Smooth muscle cell (in vitro differentiated cells): ENCODE measurements at regions not wholly inside any gene's neighbourhood (a gene's known extent, or its start where the extent isn't known, plus 50 kb on each side); places are given as distances from the start of the nearest gene placed in this dataset.
A peak's percentile ranks its signal among the peaks of the same experiment; 100 is the strongest.

Experiments
- DNase-seq: peaks from one replicate; lab custom pipeline; 2025; ENCODE audit not compliant: unreplicated experiment; lab: John Stamatoyannopoulos, UW
- H2AFZ ChIP-seq: fragments of 200-600 bp; sonication (generic); 2 replicates; pipeline ENCODE4 v1.6.0; 2016; ENCODE audit warnings: antibody characterized with exemption, low read depth, mild to moderate bottlenecking
- H3F3A ChIP-seq: fragments of 200-600 bp; sonication (generic); 2 replicates; pipeline ENCODE4 v1.6.0; 2017; ENCODE audit warnings: antibody characterized with exemption, low read depth
- H3K27ac ChIP-seq: fragments of 200-600 bp; sonication (generic); 2 replicates; pipeline ENCODE4 v1.5.1; 2016; ENCODE audit warnings: low read depth, mild to moderate bottlenecking
- H3K27me3 ChIP-seq: fragments of 200-600 bp; sonication (generic); 2 replicates; pipeline ENCODE4 v1.6.1; 2016; ENCODE audit warnings: low read depth, mild to moderate bottlenecking
- H3K36me3 ChIP-seq: fragments of 200-600 bp; sonication (generic); 2 replicates; pipeline ENCODE4 v1.5.1; 2016; ENCODE audit warnings: low read depth
- H3K4me1 ChIP-seq: fragments of 200-600 bp; sonication (generic); 2 replicates; pipeline ENCODE4 v1.5.1; 2016; ENCODE audit warnings: low read depth
- H3K4me2 ChIP-seq: fragments of 200-600 bp; sonication (generic); 2 replicates; pipeline ENCODE4 v1.6.0; 2016; ENCODE audit warnings: mild to moderate bottlenecking
- H3K4me3 ChIP-seq: fragments of 200-600 bp; sonication (generic); 2 replicates; pipeline ENCODE4 v1.5.1; 2016; ENCODE audit warnings: mild to moderate bottlenecking
- H3K79me2 ChIP-seq: fragments of 200-600 bp; sonication (generic); 2 replicates; pipeline ENCODE4 v1.6.0; 2016; ENCODE audit warnings: low read depth, mild to moderate bottlenecking
- H3K9ac ChIP-seq: fragments of 200-600 bp; sonication (generic); 2 replicates; pipeline ENCODE4 v1.6.0; 2016; ENCODE audit warnings: low read depth
- H3K9me3 ChIP-seq: fragments of 200-600 bp; sonication (generic); replicated peaks from 2 replicates; pipeline ENCODE4 v1.5.1; 2016; ENCODE audit warnings: low read depth
- H4K20me1 ChIP-seq: fragments of 200-600 bp; sonication (generic); 2 replicates; pipeline ENCODE4 v1.6.0; 2016; ENCODE audit warnings: low read depth
- CTCF ChIP-seq: fragments of 200-600 bp; sonication (generic); IDR thresholded peaks from 2 replicates; pipeline ENCODE4 v1.5.1; 2017; ENCODE audit warnings: borderline replicate concordance, mild to moderate bottlenecking, antibody characterized with exemption; ENCODE audit not compliant: insufficient read depth, poor library complexity, severe bottlenecking
- WGBS: methylation state at CpG from one replicate; pipeline ENCODE4 v1.1.7; 2016; ENCODE audit warnings: low lambda C conversion rate; 5-methylcytosine and 5-hydroxymethylcytosine counted together

GRCh38 chr2:226556050-226556449, 243.6 kb downstream of the IRS1 start:
- no peaks in the 10 kb centered on the region for H3K79me2 ChIP-seq
- no peaks in the 10 kb centered on the region for H3K4me1 ChIP-seq
- H2AFZ ChIP-seq, result no peak overlapping the region
- no peaks in the 10 kb centered on the region for H3K27me3 ChIP-seq
- H3K9ac ChIP-seq, result no peak overlapping the region
- no peak overlapping the region for H3K4me2 ChIP-seq
- no peak overlapping the region for H3K4me3 ChIP-seq
- H3K27ac ChIP-seq, result no peak overlapping the region
- no peaks in the 10 kb centered on the region for H3F3A ChIP-seq
- H4K20me1 ChIP-seq, result no peaks in the 10 kb centered on the region
- no peaks in the 10 kb centered on the region for H3K9me3 ChIP-seq
- no peak for TF ChIP-seq CTCF
- H3K36me3 ChIP-seq, result no peaks in the 10 kb centered on the region
- DNase-seq, result no peak
- 81% methylated on average over 4 of the region's 4 CpGs for WGBS

DNA sequence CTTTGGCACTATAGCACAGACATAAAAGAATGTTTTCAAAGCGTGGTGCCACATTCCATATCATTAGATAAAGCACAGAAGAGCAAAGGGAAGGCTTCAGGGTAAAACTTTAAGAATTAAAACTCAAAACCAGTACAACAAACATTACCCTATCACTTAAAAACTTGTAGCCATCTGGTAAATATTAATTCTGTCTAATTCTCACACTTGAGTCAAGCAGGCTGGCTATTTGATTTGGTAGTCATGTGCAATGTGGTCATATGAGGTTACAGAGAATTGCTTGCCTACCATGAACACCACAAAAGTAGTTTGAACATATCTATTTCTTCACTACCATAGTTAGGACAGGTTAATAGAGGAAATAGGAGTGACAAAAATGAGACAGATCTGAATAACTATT, 244.9 kb downstream of the IRS1 start:
- Histone ChIP-seq H3K9me3 (no peaks in the 10 kb centered on the region), H3K4me3 (no peak overlapping the region), H3K27me3 (no peaks in the 10 kb centered on the region), H3K9ac (no peak overlapping the region), H3K27ac (no peak overlapping the region), H4K20me1 (no peaks in the 10 kb centered on the region), H3K36me3 (no peaks in the 10 kb centered on the region), H2AFZ (no peak overlapping the region), H3K79me2 (no peaks in the 10 kb centered on the region), H3F3A (no peaks in the 10 kb centered on the region), H3K4me2 (no peak overlapping the region), H3K4me1 (no peaks in the 10 kb centered on the region)
- 62% methylated on average over 1 of the region's 1 CpG for WGBS
- no peak for DNase-seq
- no peak for TF ChIP-seq CTCF

GRCh38 chr2:226553333-226553732, 246.3 kb downstream of the IRS1 start:
- H3K4me1 ChIP-seq, result no peaks in the 10 kb centered on the region
- H3K27me3 ChIP-seq, result no peaks in the 10 kb centered on the region
- no peak for DNase-seq
- H3K79me2 ChIP-seq, result no peaks in the 10 kb centered on the region
- H3F3A ChIP-seq, result no peaks in the 10 kb centered on the region
- H3K36me3 ChIP-seq, result no peaks in the 10 kb centered on the region
- no peak overlapping the region for H3K4me3 ChIP-seq
- H3K27ac ChIP-seq, result no peak overlapping the region
- 94% methylated on average over 3 of the region's 3 CpGs for WGBS
- no peaks in the 10 kb centered on the region for H4K20me1 ChIP-seq
- no peak for TF ChIP-seq CTCF
- no peak overlapping the region for H2AFZ ChIP-seq
- H3K4me2 ChIP-seq, result no peak overlapping the region
- H3K9me3 ChIP-seq, result no peaks in the 10 kb centered on the region
- no peak overlapping the region for H3K9ac ChIP-seq

DNA sequence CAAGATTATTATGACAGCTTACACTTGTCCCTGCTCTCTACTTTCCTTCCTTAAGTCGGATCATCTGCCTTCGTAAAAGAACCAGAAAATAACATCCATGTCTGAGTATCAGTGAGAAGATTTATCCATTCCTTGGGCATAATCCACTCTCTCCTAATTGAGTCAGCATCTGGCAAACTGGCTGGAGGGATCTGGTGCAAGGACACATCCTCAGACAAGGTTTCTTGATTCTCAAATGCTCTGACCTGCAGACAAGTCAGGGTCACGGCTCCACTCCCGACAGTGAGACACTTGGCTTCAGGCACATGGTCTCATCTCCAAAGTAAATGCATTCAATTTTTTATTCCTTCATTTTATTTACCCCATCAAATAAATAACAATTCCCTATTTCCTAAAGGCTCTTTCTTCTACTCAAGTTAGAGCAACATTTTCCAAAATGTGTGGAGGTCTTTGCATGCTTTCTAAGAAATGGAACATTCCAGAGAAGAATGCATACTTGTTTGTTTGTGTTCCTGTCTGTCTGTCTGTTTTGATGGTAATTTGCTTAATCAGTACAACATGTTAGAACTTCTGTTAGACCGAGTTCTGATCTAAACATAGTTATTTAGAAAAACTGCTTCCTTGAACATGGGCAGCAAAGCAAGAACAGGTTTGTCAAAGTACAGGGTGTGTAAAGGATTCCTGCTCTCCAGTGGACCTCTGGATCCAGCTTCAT, 246.9 kb downstream of the IRS1 start:
- no peak for DNase-seq
- Histone ChIP-seq H3K4me1 (no peaks in the 10 kb centered on the region), H3K27me3 (no peaks in the 10 kb centered on the region), H4K20me1 (no peaks in the 10 kb centered on the region), H3K36me3 (no peaks in the 10 kb centered on the region), H3K9me3 (no peaks in the 10 kb centered on the region), H3K4me2 (no peak overlapping the region), H3F3A (no peaks in the 10 kb centered on the region), H3K4me3 (no peak overlapping the region), H2AFZ (peak overlapping the region; percentile 7), H3K79me2 (no peaks in the 10 kb centered on the region), H3K27ac (no peak overlapping the region), H3K9ac (no peak overlapping the region)
- WGBS, result 59% methylated on average over 5 of the region's 5 CpGs
- no peak for TF ChIP-seq CTCF
